ENCODE measurements at regions not wholly inside any gene's neighbourhood (a gene's known extent, or its start where the extent isn't known, plus 50 kb on each side); places are given as distances from the start of the nearest gene placed in this dataset.

DNA sequence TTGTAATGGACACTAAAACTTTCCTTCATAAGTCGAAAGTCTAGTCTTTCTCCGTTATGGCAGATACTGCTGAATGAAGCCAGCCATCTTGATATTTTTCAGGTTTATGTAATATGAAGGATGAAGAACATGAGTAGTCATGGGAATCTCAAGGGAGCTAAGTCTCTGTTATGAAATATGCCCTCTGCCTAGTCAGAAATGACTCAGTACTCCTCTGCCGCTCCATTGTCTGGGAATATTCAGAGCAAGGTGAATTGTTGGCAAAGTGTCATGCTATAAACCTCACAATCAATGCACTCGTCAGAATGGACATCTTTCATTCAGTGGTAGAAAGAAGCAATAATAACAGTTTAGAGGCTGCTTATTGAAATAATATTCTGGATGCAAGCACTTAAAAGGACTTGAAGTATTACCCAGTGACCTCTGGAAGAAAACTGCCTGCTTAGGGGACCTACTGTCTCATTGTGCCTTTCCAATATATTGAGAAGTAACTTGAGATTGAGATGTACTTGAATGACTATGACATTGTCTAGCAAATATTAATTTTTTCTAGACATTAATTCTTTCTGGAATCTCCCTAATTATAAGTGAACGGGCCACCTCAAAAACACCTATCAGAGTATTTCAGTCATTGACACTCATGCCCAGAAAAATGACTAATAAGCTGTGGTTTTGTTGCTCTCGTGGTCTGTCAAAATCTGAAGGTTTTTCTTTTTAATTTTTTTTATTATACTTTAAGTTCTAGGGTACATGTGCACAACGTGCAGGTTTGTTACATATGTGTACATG, 1011.5 kb upstream of the ACO1 start:
- no peaks in the 10 kb centered on the region for H3K36me3 Mint-ChIP-seq (ENCODE audit: insufficient read depth, unreplicated experiment)
- no TSS peak for BruUV-seq (replicated peaks)
- no peaks in the 10 kb centered on the region for H3K27me3 Mint-ChIP-seq (ENCODE audit: insufficient read depth, unreplicated experiment)
- H3K4me3 Mint-ChIP-seq (ENCODE audit: unreplicated experiment): no peak overlapping the region
- Histone ChIP-seq H3K4me3 (ENCODE audit: low read depth, low read length) (no peak overlapping the region), H3K27me3 (replicated peaks; ENCODE audit: control insufficient read depth, insufficient read depth, low read length) (no peaks in the 10 kb centered on the region), H3K4me1 (no peaks in the 10 kb centered on the region), H3K36me3 (ENCODE audit: control insufficient read depth, insufficient read depth, low read length) (no peaks in the 10 kb centered on the region), H3K9me3 (no peaks in the 10 kb centered on the region)
- ChIA-PET CTCF (no interaction called here), POLR2A (no interaction called here)
- no peak overlapping the region for H3K27ac Mint-ChIP-seq (ENCODE audit: unreplicated experiment)
- no peak for DNase-seq
- TF ChIP-seq, protein P1, sequence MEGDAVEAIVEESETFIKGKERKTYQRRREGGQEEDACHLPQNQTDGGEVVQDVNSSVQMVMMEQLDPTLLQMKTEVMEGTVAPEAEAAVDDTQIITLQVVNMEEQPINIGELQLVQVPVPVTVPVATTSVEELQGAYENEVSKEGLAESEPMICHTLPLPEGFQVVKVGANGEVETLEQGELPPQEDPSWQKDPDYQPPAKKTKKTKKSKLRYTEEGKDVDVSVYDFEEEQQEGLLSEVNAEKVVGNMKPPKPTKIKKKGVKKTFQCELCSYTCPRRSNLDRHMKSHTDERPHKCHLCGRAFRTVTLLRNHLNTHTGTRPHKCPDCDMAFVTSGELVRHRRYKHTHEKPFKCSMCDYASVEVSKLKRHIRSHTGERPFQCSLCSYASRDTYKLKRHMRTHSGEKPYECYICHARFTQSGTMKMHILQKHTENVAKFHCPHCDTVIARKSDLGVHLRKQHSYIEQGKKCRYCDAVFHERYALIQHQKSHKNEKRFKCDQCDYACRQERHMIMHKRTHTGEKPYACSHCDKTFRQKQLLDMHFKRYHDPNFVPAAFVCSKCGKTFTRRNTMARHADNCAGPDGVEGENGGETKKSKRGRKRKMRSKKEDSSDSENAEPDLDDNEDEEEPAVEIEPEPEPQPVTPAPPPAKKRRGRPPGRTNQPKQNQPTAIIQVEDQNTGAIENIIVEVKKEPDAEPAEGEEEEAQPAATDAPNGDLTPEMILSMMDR (IDR thresholded peaks at IDR 0.05; ENCODE audit: insufficient read depth in 1 of 2, low read depth in 1 of 2, low read length in 1 of 2, severe bottlenecking in 1 of 2, unreplicated experiment in 1 of 2): no peak
- no peaks in the 10 kb centered on the region for H3K9me3 Mint-ChIP-seq (ENCODE audit: unreplicated experiment)
- intact Hi-C loops (cut with micrococcal nuclease; ENCODE audit: unreplicated experiment): no loop called here
- H3K4me1 Mint-ChIP-seq (ENCODE audit: low read depth, unreplicated experiment): no peaks in the 10 kb centered on the region

DNA sequence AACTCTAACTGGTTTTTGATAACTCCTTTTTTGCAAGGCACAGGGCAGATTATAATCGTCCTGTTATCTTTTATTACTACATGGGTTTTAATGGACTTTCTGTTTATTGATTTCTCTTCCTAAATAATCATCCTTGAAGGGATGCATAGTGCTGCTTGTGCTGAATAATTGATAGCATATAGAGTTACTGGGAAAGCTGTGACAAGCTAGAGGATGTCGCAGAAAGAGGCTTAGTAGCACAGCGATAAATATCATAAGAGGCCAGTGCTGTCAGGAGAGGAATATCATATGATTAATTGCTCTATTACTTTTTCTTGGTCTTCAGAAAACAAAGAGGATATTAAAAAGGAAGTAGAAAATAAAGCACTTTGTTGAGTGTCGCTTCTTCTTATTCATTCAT, 1007.1 kb upstream of the ACO1 start:
- no peaks in the 10 kb centered on the region for H3K36me3 Mint-ChIP-seq (ENCODE audit: insufficient read depth, unreplicated experiment)
- Histone ChIP-seq H3K27me3 (replicated peaks; ENCODE audit: control insufficient read depth, insufficient read depth, low read length) (no peaks in the 10 kb centered on the region), H3K4me3 (ENCODE audit: low read depth, low read length) (no peak overlapping the region), H3K36me3 (ENCODE audit: control insufficient read depth, insufficient read depth, low read length) (no peaks in the 10 kb centered on the region), H3K4me1 (no peaks in the 10 kb centered on the region), H3K9me3 (no peaks in the 10 kb centered on the region)
- POLR2A ChIA-PET: no interaction called here
- no peak overlapping the region for H3K4me3 Mint-ChIP-seq (ENCODE audit: unreplicated experiment)
- H3K27me3 Mint-ChIP-seq (ENCODE audit: insufficient read depth, unreplicated experiment): no peaks in the 10 kb centered on the region
- BruUV-seq (replicated peaks): no TSS peak
- CTCF ChIA-PET: interaction anchor here (0.6 kb wide), 1 partner anchor 52 kb away, joined by 3 read pairs; no protein-coding TSS in a partner anchor
- H3K4me1 Mint-ChIP-seq (ENCODE audit: low read depth, unreplicated experiment): no peaks in the 10 kb centered on the region
- intact Hi-C loops (cut with micrococcal nuclease; ENCODE audit: unreplicated experiment): no loop called here
- H3K9me3 Mint-ChIP-seq (ENCODE audit: unreplicated experiment): no peaks in the 10 kb centered on the region
- no peak overlapping the region for H3K27ac Mint-ChIP-seq (ENCODE audit: unreplicated experiment)
- TF ChIP-seq, protein P1 (IDR thresholded peaks at IDR 0.05; ENCODE audit: insufficient read depth in 1 of 2, low read depth in 1 of 2, low read length in 1 of 2, severe bottlenecking in 1 of 2, unreplicated experiment in 1 of 2): no peak
- DNase-seq: no peak

DNA sequence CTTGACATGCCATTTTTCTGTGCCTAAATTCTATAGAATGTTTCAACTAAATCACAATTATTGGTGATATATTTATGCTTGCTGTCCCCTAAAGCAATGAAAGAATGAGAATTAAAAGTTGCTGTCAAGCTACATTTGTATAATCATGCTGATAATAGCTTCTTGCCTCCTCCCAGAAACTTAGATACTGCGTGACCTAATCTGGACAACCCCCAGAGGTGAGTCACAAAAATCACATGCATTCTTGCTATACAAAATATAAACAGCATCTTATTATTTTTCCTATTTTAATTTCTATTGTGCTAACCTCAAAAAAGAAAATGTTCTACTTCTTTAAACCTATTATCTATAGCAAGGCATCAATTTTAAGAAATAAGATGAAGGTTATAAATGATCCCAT, 995.8 kb upstream of the ACO1 start:
- Mint-ChIP-seq H3K4me1 (ENCODE audit: low read depth, unreplicated experiment) (no peaks in the 10 kb centered on the region), H3K36me3 (ENCODE audit: insufficient read depth, unreplicated experiment) (no peaks in the 10 kb centered on the region), H3K4me3 (ENCODE audit: unreplicated experiment) (no peak overlapping the region), H3K27me3 (ENCODE audit: insufficient read depth, unreplicated experiment) (peaks cover 3% of the 10 kb centered on the region), H3K9me3 (ENCODE audit: unreplicated experiment) (no peaks in the 10 kb centered on the region), H3K27ac (ENCODE audit: unreplicated experiment) (no peak overlapping the region)
- ChIA-PET CTCF (no interaction called here), POLR2A (no interaction called here)
- TF ChIP-seq, protein P1 (IDR thresholded peaks at IDR 0.05; ENCODE audit: insufficient read depth in 1 of 2, low read depth in 1 of 2, low read length in 1 of 2, severe bottlenecking in 1 of 2, unreplicated experiment in 1 of 2): no peak
- no TSS peak for BruUV-seq (replicated peaks)
- Histone ChIP-seq H3K27me3 (replicated peaks; ENCODE audit: control insufficient read depth, insufficient read depth, low read length) (no peaks in the 10 kb centered on the region), H3K9me3 (no peaks in the 10 kb centered on the region), H3K4me3 (ENCODE audit: low read depth, low read length) (no peak overlapping the region), H3K4me1 (no peaks in the 10 kb centered on the region), H3K36me3 (ENCODE audit: control insufficient read depth, insufficient read depth, low read length) (no peaks in the 10 kb centered on the region)
- no peak for DNase-seq
- intact Hi-C loops (cut with micrococcal nuclease; ENCODE audit: unreplicated experiment): no loop called here
